ENCODE measurements at regions not wholly inside any gene's neighbourhood (a gene's known extent, or its start where the extent isn't known, plus 50 kb on each side); places are given as distances from the start of the nearest gene placed in this dataset.

- in situ Hi-C loops (cut with HindIII; ENCODE audit: low pct_unique_long_range_greater_than_20kb, low sequenced_read_pairs) (no loop called here), intact Hi-C loops (cut with micrococcal nuclease; ENCODE audit: unreplicated experiment) (no loop called here)
- DNase-seq (ENCODE audit: low read depth, low spot score) (no peak), ATAC-seq (no peak)
- no TSS peak for BruUV-seq (replicated peaks)
- Histone ChIP-seq H3K27me3 (ENCODE audit: control insufficient read depth, insufficient read depth, low read length) (no peaks in the 10 kb centered on the region), H3K36me3 (ENCODE audit: control insufficient read depth, insufficient read depth, low read length) (no peaks in the 10 kb centered on the region), H3K4me3 (ENCODE audit: low read depth in 2 of 2, low read length in 2 of 2) (no peak overlapping the region), H3K9me3 (ENCODE audit: control insufficient read depth, insufficient read depth, low read depth, low read length) (no peaks in the 10 kb centered on the region), H3K4me1 (ENCODE audit: control insufficient read depth, insufficient read depth, low read length) (no peaks in the 10 kb centered on the region), H3K27ac (ENCODE audit: low read length) (no peak overlapping the region)
- ChIA-PET POLR2A (no interaction called here), CTCF (no interaction called here)
- TF ChIP-seq TCF7L2 (IDR thresholded peaks at IDR 0.05; ENCODE audit: low read depth, low read length) (no peak), CTCF (IDR thresholded peaks at IDR 0.05) (no peak), REST (IDR thresholded peaks at IDR 0.05; ENCODE audit: insufficient read depth in 1 of 2, low read depth in 2 of 2, low read length in 1 of 2) (no peak), POLR2AphosphoS5 (IDR thresholded peaks at IDR 0.05; ENCODE audit: low read depth, low read length) (no peak), SIN3A (IDR thresholded peaks at IDR 0.05; ENCODE audit: borderline replicate concordance, insufficient read depth, low read depth, low read length) (no peak)
Measured at GRCh38 chr11:92663539-92663938, 305.9 kb upstream of the MTNR1B start.

GRCh38 chr11:92667486-92668152 lies 301.8 kb upstream of the MTNR1B start:
- in situ Hi-C loops (cut with HindIII; ENCODE audit: low pct_unique_long_range_greater_than_20kb, low sequenced_read_pairs), result no loop called here
- POLR2A ChIA-PET, result no interaction called here
- ATAC-seq, result no peak

More at GRCh38 chr11:92667486-92668152, 301.8 kb upstream of the MTNR1B start:
- intact Hi-C loops (cut with micrococcal nuclease; ENCODE audit: unreplicated experiment), result no loop called here
- no peak for DNase-seq (ENCODE audit: low read depth, low spot score)
- no peak overlapping the region for H3K27ac ChIP-seq (ENCODE audit: low read length)
- BruUV-seq (replicated peaks), result no TSS peak
- no peaks in the 10 kb centered on the region for H3K27me3 ChIP-seq (ENCODE audit: control insufficient read depth, insufficient read depth, low read length)
- TF ChIP-seq CTCF (IDR thresholded peaks at IDR 0.05) (no peak), TCF7L2 (IDR thresholded peaks at IDR 0.05; ENCODE audit: low read depth, low read length) (no peak), SIN3A (IDR thresholded peaks at IDR 0.05; ENCODE audit: borderline replicate concordance, insufficient read depth, low read depth, low read length) (no peak), REST (IDR thresholded peaks at IDR 0.05; ENCODE audit: insufficient read depth in 1 of 2, low read depth in 2 of 2, low read length in 1 of 2) (no peak), POLR2AphosphoS5 (IDR thresholded peaks at IDR 0.05; ENCODE audit: low read depth, low read length) (no peak)
- no peaks in the 10 kb centered on the region for H3K36me3 ChIP-seq (ENCODE audit: control insufficient read depth, insufficient read depth, low read length)
- CTCF ChIA-PET, result no interaction called here
- H3K4me1 ChIP-seq (ENCODE audit: control insufficient read depth, insufficient read depth, low read length), result no peaks in the 10 kb centered on the region
- H3K9me3 ChIP-seq (ENCODE audit: control insufficient read depth, insufficient read depth, low read depth, low read length), result no peaks in the 10 kb centered on the region
- H3K4me3 ChIP-seq (ENCODE audit: low read depth in 2 of 2, low read length in 2 of 2), result no peak overlapping the region

Data from Panc1 (cell line).